ENCODE measurements at regions not wholly inside any gene's neighbourhood (a gene's known extent, or its start where the extent isn't known, plus 50 kb on each side); places are given as distances from the start of the nearest gene placed in this dataset.

DNA sequence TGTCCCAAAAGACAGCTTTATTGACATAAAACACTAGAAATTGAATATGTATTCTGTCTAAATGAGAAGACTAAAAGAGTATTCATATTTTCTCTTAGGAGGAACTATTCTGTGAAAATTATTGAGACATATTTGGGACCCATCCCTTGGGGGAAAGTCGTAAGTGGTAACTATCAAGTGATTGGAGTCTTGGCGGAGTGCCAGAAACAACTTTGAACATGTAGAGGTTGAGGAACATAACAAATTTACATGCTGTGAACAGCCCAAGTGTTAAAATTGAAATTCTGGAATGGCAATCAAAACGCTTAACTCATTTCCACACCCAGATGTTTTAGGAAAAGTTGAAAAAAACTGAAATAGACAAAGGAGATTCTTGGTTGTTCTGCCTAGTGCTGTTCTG, 1034.6 kb downstream of the NSUN3 start:
- TF ChIP-seq, protein P1, sequence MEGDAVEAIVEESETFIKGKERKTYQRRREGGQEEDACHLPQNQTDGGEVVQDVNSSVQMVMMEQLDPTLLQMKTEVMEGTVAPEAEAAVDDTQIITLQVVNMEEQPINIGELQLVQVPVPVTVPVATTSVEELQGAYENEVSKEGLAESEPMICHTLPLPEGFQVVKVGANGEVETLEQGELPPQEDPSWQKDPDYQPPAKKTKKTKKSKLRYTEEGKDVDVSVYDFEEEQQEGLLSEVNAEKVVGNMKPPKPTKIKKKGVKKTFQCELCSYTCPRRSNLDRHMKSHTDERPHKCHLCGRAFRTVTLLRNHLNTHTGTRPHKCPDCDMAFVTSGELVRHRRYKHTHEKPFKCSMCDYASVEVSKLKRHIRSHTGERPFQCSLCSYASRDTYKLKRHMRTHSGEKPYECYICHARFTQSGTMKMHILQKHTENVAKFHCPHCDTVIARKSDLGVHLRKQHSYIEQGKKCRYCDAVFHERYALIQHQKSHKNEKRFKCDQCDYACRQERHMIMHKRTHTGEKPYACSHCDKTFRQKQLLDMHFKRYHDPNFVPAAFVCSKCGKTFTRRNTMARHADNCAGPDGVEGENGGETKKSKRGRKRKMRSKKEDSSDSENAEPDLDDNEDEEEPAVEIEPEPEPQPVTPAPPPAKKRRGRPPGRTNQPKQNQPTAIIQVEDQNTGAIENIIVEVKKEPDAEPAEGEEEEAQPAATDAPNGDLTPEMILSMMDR (IDR thresholded peaks at IDR 0.05): no peak
- TF ChIP-seq EZH2 (IDR thresholded peaks at IDR 0.05; ENCODE audit: borderline replicate concordance, insufficient read depth, low read depth, low read length, poor library complexity, severe bottlenecking): no peak

Data from B cell (primary cell).